Hepatocyte (in vitro differentiated cells): ENCODE measurements at regions not wholly inside any gene's neighbourhood (a gene's known extent, or its start where the extent isn't known, plus 50 kb on each side); places are given as distances from the start of the nearest gene placed in this dataset.

Source experiments
- DNase-seq: peaks from one replicate; pipeline ENCODE4 v3.0.0-alpha.2; 2016; ENCODE audit warnings: low spot score
- H2AFZ ChIP-seq: fragments of 200-600 bp; sonication (generic); 2 replicates; pipeline ENCODE4 v1.6.0; 2016; ENCODE audit warnings: antibody characterized with exemption, mild to moderate bottlenecking
- H3K27ac ChIP-seq: fragments of 200-600 bp; sonication (generic); 2 replicates; pipeline ENCODE4 v1.5.1; 2016; ENCODE audit warnings: mild to moderate bottlenecking
- H3K27me3 ChIP-seq: fragments of 200-600 bp; sonication (generic); 2 replicates; pipeline ENCODE4 v1.6.1; 2016
- H3K36me3 ChIP-seq: fragments of 200-600 bp; sonication (generic); replicated peaks from 2 replicates; pipeline ENCODE4 v1.5.1; 2016; ENCODE audit warnings: low read depth; ENCODE audit not compliant: insufficient read depth
- H3K4me1 ChIP-seq: fragments of 200-600 bp; sonication (generic); 2 replicates; pipeline ENCODE4 v1.5.1; 2016; ENCODE audit warnings: mild to moderate bottlenecking, moderate library complexity; ENCODE audit not compliant: insufficient read depth
- H3K4me2 ChIP-seq: fragments of 200-600 bp; sonication (generic); 2 replicates; pipeline ENCODE4 v1.6.0; 2016
- H3K4me3 ChIP-seq: fragments of 200-600 bp; sonication (generic); 2 replicates; pipeline ENCODE4 v1.5.1; 2016; ENCODE audit warnings: mild to moderate bottlenecking
- H3K79me2 ChIP-seq: fragments of 200-600 bp; sonication (generic); 2 replicates; pipeline ENCODE4 v1.6.0; 2017; ENCODE audit warnings: mild to moderate bottlenecking
- H3K9me2 ChIP-seq: fragments of 200-600 bp; sonication (generic); replicated peaks from 2 replicates; pipeline ENCODE4 v1.6.0; 2017; ENCODE audit warnings: mild to moderate bottlenecking; ENCODE audit not compliant: insufficient read depth
- H3K9me3 ChIP-seq: fragments of 200-600 bp; sonication (generic); 2 replicates; pipeline ENCODE4 v1.5.1; 2016; ENCODE audit warnings: low read depth, mild to moderate bottlenecking
- H4K20me1 ChIP-seq: fragments of 200-600 bp; sonication (generic); 2 replicates; pipeline ENCODE4 v1.6.0; 2016; ENCODE audit warnings: mild to moderate bottlenecking; ENCODE audit not compliant: insufficient read depth, poor library complexity, severe bottlenecking
- CTCF ChIP-seq: fragments of 200-600 bp; sonication (generic); IDR thresholded peaks from 2 replicates; pipeline ENCODE4 v1.5.1; 2016; ENCODE audit warnings: antibody characterized with exemption, mild to moderate bottlenecking; ENCODE audit not compliant: poor library complexity
- EZH2 ChIP-seq: fragments of 200-600 bp; sonication (generic); IDR thresholded peaks from 2 replicates; pipeline ENCODE4 v1.6.1; 2016; ENCODE audit warnings: antibody characterized with exemption, mild to moderate bottlenecking, borderline replicate concordance
- EZH2phosphoT487 ChIP-seq: fragments of 200-600 bp; sonication (generic); IDR thresholded peaks from one replicate; pipeline ENCODE4 v1.6.1; 2018; ENCODE audit warnings: antibody characterized with exemption, mild to moderate bottlenecking, low read depth, moderate library complexity; ENCODE audit not compliant: unreplicated experiment, severe bottlenecking
- WGBS: methylation state at CpG from one replicate; pipeline ENCODE4 v1.1.6; 2016; ENCODE audit warnings: low lambda C conversion rate; ENCODE audit errors: missing lambda C conversion rate; 5-methylcytosine and 5-hydroxymethylcytosine counted together

- no peak for TF ChIP-seq EZH2
- no peak for TF ChIP-seq CTCF
- no peak for TF ChIP-seq EZH2phosphoT487
- Histone ChIP-seq H3K27me3 (no peaks in the 10 kb centered on the region), H3K27ac (no peak overlapping the region), H3K9me3 (no peaks in the 10 kb centered on the region), H3K4me2 (no peak overlapping the region), H3K4me1 (no peaks in the 10 kb centered on the region), H4K20me1 (no peaks in the 10 kb centered on the region), H3K4me3 (no peak overlapping the region), H3K9me2 (no peaks in the 10 kb centered on the region), H2AFZ (no peak overlapping the region), H3K79me2 (no peaks in the 10 kb centered on the region), H3K36me3 (no peaks in the 10 kb centered on the region)
- DNase-seq, result no peak
Observed at GRCh38 chr5:120207129-120207528, 257.0 kb upstream of the PRR16 start.

- no peak for DNase-seq
- Histone ChIP-seq H3K79me2 (no peaks in the 10 kb centered on the region), H3K4me2 (no peak overlapping the region), H3K36me3 (no peaks in the 10 kb centered on the region), H3K27me3 (no peaks in the 10 kb centered on the region), H4K20me1 (no peaks in the 10 kb centered on the region), H2AFZ (no peak overlapping the region), H3K9me3 (no peaks in the 10 kb centered on the region), H3K4me3 (no peak overlapping the region), H3K9me2 (no peaks in the 10 kb centered on the region), H3K4me1 (no peaks in the 10 kb centered on the region), H3K27ac (no peak overlapping the region)
- no peak for TF ChIP-seq EZH2phosphoT487
- no peak for TF ChIP-seq CTCF
- no peak for TF ChIP-seq EZH2
- 74% methylated on average over 2 of the region's 2 CpGs for WGBS
Observed at GRCh38 chr5:120217001-120217400, 247.1 kb upstream of the PRR16 start.

GRCh38 chr5:120219988-120220387, 244.1 kb upstream of the PRR16 start:
- Histone ChIP-seq H2AFZ (no peak overlapping the region), H3K9me3 (no peaks in the 10 kb centered on the region), H3K4me1 (no peaks in the 10 kb centered on the region), H3K79me2 (no peaks in the 10 kb centered on the region), H4K20me1 (no peaks in the 10 kb centered on the region), H3K4me3 (no peak overlapping the region), H3K27me3 (no peaks in the 10 kb centered on the region), H3K36me3 (no peaks in the 10 kb centered on the region), H3K27ac (no peak overlapping the region), H3K4me2 (no peak overlapping the region), H3K9me2 (no peaks in the 10 kb centered on the region)
- no peak for DNase-seq
- no peak for TF ChIP-seq EZH2phosphoT487
- no peak for TF ChIP-seq CTCF
- no peak for TF ChIP-seq EZH2
- WGBS, result 87% methylated on average over 3 of the region's 3 CpGs

DNA sequence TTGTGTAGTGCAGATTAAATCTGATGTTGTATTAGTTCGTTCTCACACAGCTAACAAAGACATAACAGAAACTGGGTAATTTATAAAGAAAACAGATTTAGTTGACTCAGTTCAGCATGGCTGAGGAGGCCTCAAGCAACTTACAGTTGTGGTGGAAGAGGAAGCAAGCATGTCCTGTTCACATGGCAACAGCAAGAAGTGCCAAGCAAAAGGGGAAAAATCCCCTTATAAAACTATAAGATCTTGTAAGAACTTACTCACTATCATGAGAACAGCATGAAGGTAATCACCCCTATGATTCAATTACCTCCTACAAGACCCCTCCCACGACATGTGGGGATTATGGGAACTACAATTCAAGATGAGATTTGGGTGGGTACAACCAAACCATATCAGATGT, 238.6 kb upstream of the PRR16 start:
- no peaks in the 10 kb centered on the region for H3K27me3 ChIP-seq
- no peaks in the 10 kb centered on the region for H3K9me2 ChIP-seq
- no peak overlapping the region for H3K27ac ChIP-seq
- H3K36me3 ChIP-seq, result no peaks in the 10 kb centered on the region
- TF ChIP-seq EZH2phosphoT487, result no peak
- TF ChIP-seq CTCF, result no peak
- no peak for TF ChIP-seq EZH2
- no peak overlapping the region for H3K4me3 ChIP-seq
- no peak overlapping the region for H3K4me2 ChIP-seq
- no peak for DNase-seq
- no peaks in the 10 kb centered on the region for H3K4me1 ChIP-seq
- no peak overlapping the region for H2AFZ ChIP-seq
- H4K20me1 ChIP-seq, result no peaks in the 10 kb centered on the region
- H3K9me3 ChIP-seq, result no peaks in the 10 kb centered on the region
- no peaks in the 10 kb centered on the region for H3K79me2 ChIP-seq
- 71% methylated on average over 2 of the region's 2 CpGs for WGBS
